ENCODE measurements at regions not wholly inside any gene's neighbourhood (a gene's known extent, or its start where the extent isn't known, plus 50 kb on each side); places are given as distances from the start of the nearest gene placed in this dataset.

GRCh38 chr20:55561259-55561658, 444.1 kb downstream of the CBLN4 start:
- no peaks in the 10 kb centered on the region for H3K27me3 ChIP-seq (replicated peaks in 1 of 7)
- 58 to 93% (median 83%) methylated on average over 3 of the region's 3 CpGs for WGBS, 5 donors
- intact Hi-C loops (cut with DNase I; ENCODE audit: low total_unique reads) = no loop called here
- peaks cover 0 to 13% (median under 1%) of the 10 kb centered on the region in 8 donors for H3K9me3 ChIP-seq
- no peak overlapping the region for H3K4me3 ChIP-seq
- no peaks in the 10 kb centered on the region for H3K4me1 ChIP-seq
- no peaks in the 10 kb centered on the region for H3K36me3 ChIP-seq
- H3K27ac ChIP-seq = no peak overlapping the region
- TF ChIP-seq CTCF (IDR thresholded peaks at IDR 0.05 in 8 of 11, conservative IDR thresholded peaks at IDR 0.05 in 3 of 11) = no peak
- no peak for TF ChIP-seq POLR2A (IDR thresholded peaks at IDR 0.05)
- no peak for TF ChIP-seq POLR2AphosphoS5 (IDR thresholded peaks at IDR 0.05)
- no peak for DNase-seq

GRCh38 chr20:55557191-55557590, 448.1 kb downstream of the CBLN4 start:
- no peak for DNase-seq
- H3K4me1 ChIP-seq = no peaks in the 10 kb centered on the region
- H3K4me3 ChIP-seq = no peak overlapping the region
- TF ChIP-seq CTCF (IDR thresholded peaks at IDR 0.05 in 8 of 11, conservative IDR thresholded peaks at IDR 0.05 in 3 of 11) (no peak), POLR2AphosphoS5 (IDR thresholded peaks at IDR 0.05) (no peak)
- H3K27me3 ChIP-seq (replicated peaks in 1 of 7) = no peaks in the 10 kb centered on the region
- no peaks in the 10 kb centered on the region for H3K36me3 ChIP-seq
- H3K9me3 ChIP-seq = peaks cover 0 to 12% (median 0%) of the 10 kb centered on the region in 8 donors
- intact Hi-C loops (cut with DNase I; ENCODE audit: low total_unique reads) = no loop called here
- 73 to 96% (median 82%) methylated on average over 2 of the region's 2 CpGs for WGBS, 5 donors
- no peak overlapping the region for H3K27ac ChIP-seq

- Histone ChIP-seq H3K9me3 (peaks cover 0 to 12% (median 0%) of the 10 kb centered on the region in 8 donors), H3K27ac (no peak overlapping the region), H3K36me3 (no peaks in the 10 kb centered on the region), H3K27me3 (replicated peaks in 1 of 7) (no peaks in the 10 kb centered on the region), H3K4me3 (no peak overlapping the region), H3K4me1 (no peaks in the 10 kb centered on the region)
- 74 to 87% (median 77%) methylated on average over 5 of the region's 5 CpGs for WGBS, 5 donors
- TF ChIP-seq POLR2AphosphoS5 (IDR thresholded peaks at IDR 0.05) (no peak), POLR2A (IDR thresholded peaks at IDR 0.05) (no peak), CTCF (IDR thresholded peaks at IDR 0.05 in 8 of 11, conservative IDR thresholded peaks at IDR 0.05 in 3 of 11) (no peak)
- intact Hi-C loops (cut with DNase I; ENCODE audit: low total_unique reads) = no loop called here
- no peak for DNase-seq
Measured at GRCh38 chr20:55555075-55555650, 450.2 kb downstream of the CBLN4 start.

- Histone ChIP-seq H3K36me3 (no peaks in the 10 kb centered on the region), H3K27me3 (replicated peaks in 1 of 7) (no peaks in the 10 kb centered on the region), H3K4me1 (no peaks in the 10 kb centered on the region), H3K4me3 (no peak overlapping the region), H3K9me3 (no peaks in the 10 kb centered on the region), H3K27ac (no peak overlapping the region)
- no peak for TF ChIP-seq POLR2A (IDR thresholded peaks at IDR 0.05)
- no peak for TF ChIP-seq POLR2AphosphoS5 (IDR thresholded peaks at IDR 0.05)
- TF ChIP-seq CTCF (IDR thresholded peaks at IDR 0.05 in 8 of 11, conservative IDR thresholded peaks at IDR 0.05 in 3 of 11) = no peak
- WGBS, 5 donors = 62 to 77% (median 66%) methylated on average over 4 of the region's 4 CpGs
- intact Hi-C loops (cut with DNase I; ENCODE audit: low total_unique reads) = no loop called here
- no peak for DNase-seq
Measured at GRCh38 chr20:55544638-55545037, 460.7 kb downstream of the CBLN4 start.

All from spleen (tissue), 11 donors.